ENCODE measurements at regions not wholly inside any gene's neighbourhood (a gene's known extent, or its start where the extent isn't known, plus 50 kb on each side); places are given as distances from the start of the nearest gene placed in this dataset.

DNA sequence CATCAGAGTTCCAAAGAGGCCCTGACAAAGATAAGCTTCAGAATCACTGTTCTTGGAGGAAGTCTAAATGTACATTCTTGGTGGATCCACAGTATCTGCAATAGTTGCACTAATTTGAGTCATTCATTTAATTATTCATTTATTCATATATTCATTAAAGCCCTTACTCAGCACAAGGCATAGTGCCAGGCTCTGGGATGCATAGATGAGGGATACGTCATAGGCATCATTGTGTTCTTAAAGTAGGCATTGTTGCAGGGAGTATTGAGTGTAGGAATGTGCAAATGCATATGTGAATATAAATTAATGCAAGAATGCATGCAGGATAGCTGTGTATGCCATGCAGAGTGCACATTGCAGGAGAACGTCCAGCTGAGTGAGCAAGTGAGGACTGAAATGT, 100.7 kb downstream of the DRD1 start:
- TF ChIP-seq, protein P1, sequence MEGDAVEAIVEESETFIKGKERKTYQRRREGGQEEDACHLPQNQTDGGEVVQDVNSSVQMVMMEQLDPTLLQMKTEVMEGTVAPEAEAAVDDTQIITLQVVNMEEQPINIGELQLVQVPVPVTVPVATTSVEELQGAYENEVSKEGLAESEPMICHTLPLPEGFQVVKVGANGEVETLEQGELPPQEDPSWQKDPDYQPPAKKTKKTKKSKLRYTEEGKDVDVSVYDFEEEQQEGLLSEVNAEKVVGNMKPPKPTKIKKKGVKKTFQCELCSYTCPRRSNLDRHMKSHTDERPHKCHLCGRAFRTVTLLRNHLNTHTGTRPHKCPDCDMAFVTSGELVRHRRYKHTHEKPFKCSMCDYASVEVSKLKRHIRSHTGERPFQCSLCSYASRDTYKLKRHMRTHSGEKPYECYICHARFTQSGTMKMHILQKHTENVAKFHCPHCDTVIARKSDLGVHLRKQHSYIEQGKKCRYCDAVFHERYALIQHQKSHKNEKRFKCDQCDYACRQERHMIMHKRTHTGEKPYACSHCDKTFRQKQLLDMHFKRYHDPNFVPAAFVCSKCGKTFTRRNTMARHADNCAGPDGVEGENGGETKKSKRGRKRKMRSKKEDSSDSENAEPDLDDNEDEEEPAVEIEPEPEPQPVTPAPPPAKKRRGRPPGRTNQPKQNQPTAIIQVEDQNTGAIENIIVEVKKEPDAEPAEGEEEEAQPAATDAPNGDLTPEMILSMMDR (IDR thresholded peaks at IDR 0.05; ENCODE audit: low read depth, low read length, poor library complexity, severe bottlenecking), result no peak
- TF ChIP-seq EZH2phosphoT487 (IDR thresholded peaks at IDR 0.05; ENCODE audit: borderline replicate concordance, low read length), result no peak

Measured in DOHH2 (cell line).